HG03439 (cell line): ENCODE measurements at regions not wholly inside any gene's neighbourhood (a gene's known extent, or its start where the extent isn't known, plus 50 kb on each side); places are given as distances from the start of the nearest gene placed in this dataset.
"Not testable (repeated sequence)": the region's sequence is repeated elsewhere in the genome, so short reads cannot be mapped to it uniquely, and the experiment has no call there.

Experiments used
- ATAC-seq: cut with Tn5 transposase; IDR thresholded peaks from one replicate; pipeline ENCODE4 v1.9.1; 2021; ENCODE audit warnings: mild to moderate bottlenecking, moderate library complexity; ENCODE audit not compliant: unreplicated experiment

DNA sequence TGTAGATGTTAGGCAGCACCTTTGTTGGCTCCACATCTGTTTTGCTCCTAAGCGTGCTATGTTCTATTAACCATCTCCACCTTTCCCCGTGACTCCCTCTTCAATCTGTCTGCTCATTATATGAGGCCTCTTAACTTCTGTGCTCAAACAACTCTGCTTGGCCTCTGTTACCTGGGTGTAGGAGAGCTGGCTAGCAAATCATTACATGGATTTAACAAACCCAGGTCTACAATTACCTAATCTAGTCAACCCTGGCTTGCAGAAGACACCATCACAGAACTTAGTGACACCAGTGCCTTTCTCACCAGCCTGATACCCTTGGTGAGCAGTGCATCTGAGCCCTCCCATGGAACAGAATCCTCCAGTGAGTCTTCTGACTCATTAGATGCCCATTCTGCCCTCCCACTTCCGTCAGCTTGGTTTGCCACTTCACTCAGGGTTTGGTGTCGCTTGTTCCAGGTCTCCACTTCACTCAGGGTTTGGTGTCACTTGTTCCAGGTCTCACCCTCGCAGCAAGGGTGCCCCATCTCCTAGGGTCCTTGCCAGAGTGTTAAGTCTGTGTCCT is 92.0 kb upstream of the KIF26B start:
- ATAC-seq, result no peak

DNA sequence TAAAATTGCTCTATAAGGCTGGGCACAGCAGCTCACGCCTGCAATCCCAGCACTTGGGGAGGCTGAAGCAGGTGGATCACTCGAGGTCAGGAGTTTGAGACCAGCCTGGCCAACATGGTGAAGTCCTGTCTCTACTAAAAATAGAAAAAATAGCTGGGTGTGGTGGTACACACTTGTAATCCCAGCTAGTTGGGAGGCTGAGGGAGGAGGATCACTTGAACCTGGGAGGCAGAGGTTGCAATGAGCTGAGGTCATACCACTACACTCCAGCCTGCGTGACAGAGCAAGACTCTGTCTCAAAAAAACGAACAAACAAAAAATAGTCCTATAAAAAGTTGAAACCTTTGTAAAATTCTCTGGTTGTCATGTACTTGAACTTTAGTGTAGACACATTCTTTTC is 93.0 kb upstream of the KIF26B start:
- ATAC-seq, result not testable (repeated sequence)

DNA sequence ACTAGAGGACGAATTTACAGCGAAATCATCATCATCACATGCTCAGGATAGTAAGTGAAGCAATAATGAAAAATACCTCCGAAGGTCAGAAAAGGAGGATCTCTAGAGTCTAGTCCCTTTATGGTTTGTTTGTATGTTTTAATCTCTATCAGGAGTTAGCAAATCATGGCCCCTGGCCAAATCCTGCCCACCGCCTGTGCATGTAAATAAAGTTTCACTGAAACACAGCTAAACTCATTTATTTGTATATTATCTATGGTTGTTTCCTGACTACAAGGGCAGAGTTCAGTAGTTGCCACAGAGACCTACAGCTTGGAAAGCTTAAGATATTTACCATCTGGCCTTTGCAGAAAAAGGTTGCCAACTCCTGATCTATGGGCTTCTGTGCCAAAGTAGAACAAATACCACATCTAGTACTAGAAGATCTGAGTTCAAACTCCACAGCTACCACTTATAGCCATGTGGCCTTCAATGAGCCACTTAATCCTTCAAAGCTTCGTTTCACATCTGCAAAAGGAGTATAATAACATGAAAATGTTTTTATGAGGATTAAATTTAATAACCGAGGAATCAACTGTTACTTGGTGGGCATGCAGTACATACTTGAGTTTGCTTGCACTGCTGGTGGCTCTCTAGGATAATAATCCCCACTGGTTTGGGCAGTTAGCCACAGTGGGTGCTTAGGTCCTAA is 94.0 kb upstream of the KIF26B start:
- no peak for ATAC-seq

DNA sequence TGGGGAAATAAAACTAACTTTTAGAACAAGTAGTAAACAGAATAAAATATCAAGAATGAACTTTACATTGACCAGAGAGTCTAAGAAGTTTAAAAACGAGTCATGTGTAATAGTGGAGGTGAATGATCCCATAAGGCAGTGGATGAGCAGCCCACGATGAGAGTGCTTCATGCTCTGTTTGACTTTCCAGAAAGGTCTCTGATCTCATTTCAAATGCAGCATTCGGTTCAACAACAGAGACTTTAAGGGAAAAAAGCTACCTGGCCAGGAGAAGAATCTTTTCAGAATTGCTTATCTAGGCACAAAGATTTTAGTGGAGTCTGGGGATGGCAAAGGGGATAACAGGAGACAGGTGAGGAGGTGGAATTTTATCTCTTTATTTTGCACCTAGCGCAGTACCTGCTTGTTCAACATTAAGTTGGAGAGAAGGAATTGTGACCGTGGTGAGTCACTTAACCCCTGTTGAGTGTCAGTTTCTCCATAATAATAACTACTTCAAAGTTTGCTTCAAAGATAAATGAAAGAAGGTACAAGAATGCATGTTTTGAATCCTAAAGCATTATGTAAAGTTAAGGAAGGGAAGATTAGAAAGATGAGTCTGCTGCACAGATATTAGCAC is 94.9 kb upstream of the KIF26B start:
- no peak for ATAC-seq

DNA sequence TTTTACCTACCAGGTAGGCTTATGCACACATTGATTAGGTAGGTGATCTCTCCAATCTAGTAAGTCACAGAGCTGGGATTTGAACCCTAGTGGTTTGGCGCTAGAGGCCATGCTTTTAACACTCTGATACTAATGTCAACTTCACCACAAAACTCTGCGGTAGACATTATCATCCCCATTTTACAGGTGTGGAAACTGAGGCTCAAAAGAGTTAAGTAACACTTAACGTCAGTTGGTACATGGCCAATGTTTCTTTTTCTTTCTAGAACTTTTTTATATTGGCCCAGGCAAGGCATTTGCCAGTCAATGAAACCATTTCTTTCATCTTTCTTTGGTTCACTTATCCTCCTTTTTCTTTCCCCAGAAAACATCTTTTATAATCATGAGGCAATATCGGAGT is 95.9 kb upstream of the KIF26B start:
- ATAC-seq, result no peak

DNA sequence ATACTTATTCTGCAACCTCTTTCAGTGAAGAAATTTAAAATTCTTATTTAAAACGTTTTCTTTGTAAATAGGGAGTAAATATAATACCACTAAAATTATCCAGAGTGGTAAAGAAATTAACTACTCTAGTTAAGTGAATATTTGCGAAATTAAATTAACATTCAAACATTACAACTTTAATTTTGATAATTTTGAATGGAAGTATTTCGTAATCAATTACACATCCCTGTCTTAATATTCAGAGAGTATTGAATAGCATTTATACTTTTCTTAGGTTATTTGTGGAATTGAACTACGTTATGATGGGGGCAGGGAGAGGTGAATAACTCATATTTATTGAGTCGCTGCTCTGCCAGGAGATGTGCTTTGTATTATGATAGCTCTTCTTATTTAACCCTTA is 96.3 kb upstream of the KIF26B start:
- ATAC-seq, result no peak

DNA sequence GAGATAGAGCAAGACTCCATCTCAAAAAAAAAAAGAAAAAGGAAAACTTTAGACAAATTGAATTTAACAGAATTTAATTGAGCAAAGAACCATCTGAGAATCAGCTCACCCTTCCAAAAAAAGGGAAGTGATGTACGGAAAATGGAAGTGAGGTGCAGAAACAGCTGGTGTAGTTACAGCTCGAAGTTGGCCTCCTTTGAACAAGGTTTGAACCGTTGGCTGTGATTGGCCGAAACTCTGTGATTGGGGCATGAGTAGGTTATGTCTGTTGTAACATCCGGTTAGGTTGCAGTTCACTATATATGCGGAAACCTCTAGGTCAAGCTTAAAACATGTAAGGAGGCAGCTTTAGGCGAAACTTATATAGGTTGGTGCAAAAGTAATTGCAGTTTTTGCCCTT is 97.9 kb upstream of the KIF26B start:
- ATAC-seq, result no peak

DNA sequence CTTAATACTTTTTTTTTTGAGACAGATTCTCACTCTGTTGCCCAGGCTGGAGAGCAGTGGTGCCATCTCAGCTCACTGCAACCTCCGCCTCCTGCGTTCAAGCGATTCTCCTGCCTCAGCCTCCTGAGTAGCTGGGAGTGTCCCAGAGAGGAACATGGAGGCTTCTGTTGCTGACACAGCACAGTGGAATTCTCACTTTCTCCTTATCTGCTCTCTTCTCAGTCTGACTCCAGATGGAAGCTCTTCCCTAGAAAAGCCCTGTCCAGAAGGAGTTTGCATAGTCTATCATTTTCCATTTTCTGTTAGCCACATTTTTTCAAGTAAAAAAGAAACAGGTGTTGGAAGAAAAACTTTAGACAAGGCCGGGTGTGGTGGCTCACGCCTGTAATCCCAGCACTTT is 98.5 kb upstream of the KIF26B start:
- ATAC-seq, result not testable (repeated sequence)

DNA sequence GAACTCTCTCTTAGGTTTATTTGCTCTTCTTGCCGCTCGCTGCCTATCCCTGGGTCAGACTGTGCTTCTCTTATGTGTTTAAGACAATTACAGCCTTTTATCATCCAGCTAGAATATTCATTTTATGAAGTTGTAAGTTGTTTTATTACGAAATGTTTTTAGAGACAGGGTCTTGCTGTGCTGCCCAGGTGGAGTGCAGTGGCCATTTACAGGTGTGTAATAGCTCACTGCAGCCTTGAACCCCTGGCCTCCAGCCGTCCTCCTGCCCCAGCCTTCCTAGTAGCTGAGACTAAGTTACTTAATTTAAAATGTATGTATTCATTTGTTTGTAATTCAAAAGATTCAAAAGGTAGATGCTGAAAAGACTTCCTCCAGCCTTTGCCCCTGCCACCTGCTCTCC is 99.0 kb upstream of the KIF26B start:
- no peak for ATAC-seq

DNA sequence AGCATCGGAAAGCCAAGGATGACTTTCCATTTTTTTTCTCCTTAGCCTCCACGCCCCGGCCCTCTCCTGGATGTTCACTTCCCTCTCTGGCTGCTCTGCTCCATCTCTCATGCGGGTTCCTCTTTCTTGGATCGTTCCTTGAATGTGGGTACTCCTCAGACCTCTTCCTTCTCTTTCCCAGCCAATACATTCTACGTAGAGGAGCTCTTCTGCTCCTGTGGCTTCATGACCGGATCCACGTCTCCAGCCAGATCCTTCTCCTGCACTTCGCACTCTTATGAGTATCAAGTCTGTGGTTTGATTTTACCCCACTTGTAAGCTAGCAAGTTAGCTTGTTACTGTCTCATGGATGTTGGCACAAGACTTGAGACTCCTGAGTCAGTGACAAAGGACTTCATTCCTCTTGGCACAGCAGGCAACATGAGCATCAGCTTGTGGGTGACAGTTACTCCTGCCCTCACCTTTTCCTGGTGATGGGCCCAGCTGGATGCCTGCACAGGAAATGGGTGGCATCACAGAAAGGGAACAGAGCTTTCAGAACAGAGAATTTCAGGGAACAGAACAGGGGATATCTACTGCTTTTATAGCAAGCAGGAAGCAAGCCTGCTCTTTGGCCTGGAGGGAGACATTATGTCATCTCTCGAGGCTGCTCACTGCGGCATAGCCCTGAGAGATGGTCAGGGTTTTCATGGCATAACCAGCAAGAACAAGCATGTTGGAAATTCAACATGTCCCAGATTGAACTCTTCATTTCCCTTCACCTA is 100.1 kb upstream of the KIF26B start:
- no peak for ATAC-seq

DNA sequence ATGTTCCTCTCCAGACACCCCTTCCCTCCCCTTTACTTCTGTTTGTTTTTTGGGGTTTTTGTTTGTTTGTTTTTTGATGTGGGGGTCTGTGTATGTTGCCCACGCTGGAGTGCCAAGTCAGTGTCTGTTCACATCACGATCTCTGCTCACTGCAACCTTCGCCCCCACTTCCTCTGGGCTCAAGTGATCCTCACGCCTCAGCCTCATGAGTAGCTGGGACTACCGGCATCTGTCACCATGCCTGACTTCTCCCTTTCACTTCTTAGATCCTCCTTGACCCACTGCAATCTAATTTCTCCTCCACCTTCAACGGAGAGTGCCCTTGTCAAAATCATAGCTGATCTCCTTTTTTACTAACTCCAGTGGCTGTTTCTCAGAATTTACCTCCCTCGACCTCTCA is 100.7 kb upstream of the KIF26B start:
- ATAC-seq, result no peak

DNA sequence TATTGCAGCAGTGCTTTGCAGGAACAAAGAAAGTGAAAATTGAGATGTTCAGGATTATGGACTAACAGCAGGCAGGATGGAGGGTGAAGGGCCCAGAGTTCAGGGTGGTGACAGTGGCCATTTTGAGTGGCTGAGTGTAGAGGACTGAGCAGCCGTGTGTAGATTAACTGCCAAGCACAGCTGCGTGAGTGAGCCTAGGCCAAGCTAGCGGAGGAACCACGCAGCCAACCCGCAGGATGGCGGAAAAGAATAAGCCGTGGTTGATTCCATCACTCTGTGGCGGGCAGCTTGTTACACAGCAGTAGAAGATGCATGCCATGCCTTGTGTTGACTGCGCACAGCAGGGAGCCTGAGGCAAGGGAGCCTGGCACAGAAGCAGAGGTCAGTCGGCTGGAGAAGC is 102.5 kb upstream of the KIF26B start:
- ATAC-seq, result no peak

DNA sequence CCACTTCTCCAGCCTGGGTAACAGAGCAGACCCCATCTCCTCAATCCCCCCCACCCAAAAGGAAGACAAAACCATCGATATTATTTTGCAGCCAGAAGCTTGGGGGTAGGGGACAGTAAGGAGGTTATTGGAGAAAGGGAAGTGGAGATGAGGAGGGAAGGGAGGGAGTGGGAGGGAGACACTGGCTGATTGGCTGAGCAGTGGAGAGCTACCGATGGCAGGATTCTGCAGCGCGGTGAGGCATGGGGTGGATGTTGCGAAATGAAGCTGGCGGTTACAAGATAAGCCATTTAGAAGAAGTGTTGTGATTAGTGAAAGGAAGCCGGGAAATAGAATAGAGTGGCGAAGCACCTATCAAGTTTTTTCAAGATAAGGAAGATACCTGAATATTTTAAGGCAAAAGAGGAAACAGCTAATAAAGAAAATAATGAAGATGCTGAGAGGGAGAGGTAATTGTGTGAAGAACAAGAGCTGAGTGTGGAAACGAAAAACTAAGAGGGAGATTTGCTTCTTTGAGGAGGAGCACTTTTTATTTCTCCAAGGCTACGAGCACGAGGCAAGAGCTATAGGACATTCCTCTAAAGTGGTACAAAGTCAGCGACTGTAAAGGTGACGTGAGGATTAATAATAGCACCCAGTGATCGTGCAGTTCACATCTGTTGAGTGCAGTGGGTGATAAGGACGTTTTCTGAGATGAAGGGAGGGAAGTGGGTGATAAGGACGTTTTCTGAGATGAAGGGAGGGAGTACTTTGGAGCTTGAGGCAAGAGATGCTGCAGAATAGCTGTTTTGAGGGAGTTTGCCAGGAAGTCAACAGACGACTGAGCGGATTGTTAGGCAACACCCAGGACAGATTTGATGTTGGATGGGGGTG is 103.2 kb upstream of the KIF26B start:
- no peak for ATAC-seq

DNA sequence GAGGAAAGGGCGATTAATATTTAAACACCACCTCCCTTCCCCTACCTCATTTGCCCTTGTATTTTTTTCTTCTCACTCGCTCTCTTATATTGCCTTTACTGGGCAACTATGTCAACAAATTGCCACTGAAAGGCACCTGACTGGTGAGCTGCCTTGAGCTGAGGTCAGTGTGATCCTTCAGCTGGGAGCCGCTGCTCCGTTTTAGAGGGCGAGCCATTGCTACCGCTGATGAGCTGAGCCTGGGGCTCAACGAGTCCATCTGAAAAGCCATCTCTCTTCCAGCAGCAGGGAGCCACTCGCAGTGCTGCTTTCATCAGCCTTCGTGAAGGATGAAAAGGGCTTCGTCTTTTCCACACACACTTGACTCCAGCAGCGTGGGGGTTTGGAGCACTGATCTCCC is 108.0 kb upstream of the KIF26B start:
- no peak for ATAC-seq

DNA sequence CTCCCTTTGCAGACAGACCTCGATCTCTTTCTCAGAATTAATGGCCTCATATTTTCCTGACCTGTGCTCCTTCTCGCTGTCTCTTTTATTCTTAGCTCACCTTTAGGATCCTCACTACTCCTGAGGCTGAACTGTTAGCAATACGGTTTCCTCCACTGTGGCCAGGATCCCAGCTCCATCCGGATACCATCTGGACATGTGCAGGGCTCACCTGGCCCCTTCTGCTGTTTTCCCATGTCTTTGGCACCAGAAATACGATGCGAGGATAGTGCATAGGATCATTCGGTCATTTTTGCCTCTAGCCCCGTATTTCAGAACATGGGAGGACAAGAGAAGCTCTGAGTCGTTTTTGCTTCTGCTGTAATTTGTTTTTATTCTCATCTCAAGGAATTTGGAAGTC is 108.5 kb upstream of the KIF26B start:
- ATAC-seq, result no peak

DNA sequence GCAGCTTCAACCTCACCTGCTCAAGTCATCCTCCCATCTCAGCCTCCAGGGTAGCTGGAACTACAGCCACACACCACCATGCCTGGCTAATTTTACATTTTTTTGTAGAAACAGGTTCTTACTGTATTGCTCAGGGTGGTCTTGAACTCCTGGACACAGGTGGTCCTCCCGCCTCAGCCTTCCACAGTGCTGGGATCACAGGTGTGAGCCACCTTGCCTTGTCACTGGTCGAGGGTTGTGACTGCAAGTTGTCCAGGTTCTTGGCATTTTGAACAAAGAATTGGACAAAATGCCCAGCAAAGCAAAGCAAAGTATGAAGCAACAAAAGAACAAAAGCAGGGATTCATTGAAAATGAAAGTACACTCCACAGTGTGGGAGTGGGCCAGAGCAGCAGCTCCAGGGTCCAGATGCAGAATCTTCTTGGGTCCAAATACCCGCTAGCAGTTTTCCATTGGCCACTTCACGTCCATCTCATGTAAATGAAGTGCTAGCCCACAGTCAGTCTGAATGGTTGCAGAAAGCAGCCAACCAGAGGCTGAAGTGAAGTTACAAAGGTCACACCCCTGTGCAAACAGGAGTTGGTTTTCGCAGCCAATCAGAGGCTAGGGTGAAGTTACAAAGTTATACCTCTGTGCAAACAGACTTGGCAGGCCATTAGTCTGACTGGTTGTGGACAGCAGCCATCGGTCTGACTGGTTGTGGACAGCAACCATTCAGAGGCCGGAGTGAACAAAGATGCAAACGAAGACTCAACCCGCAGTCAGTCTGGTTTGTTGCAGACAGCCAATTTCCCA is 109.5 kb upstream of the KIF26B start:
- no peak for ATAC-seq

DNA sequence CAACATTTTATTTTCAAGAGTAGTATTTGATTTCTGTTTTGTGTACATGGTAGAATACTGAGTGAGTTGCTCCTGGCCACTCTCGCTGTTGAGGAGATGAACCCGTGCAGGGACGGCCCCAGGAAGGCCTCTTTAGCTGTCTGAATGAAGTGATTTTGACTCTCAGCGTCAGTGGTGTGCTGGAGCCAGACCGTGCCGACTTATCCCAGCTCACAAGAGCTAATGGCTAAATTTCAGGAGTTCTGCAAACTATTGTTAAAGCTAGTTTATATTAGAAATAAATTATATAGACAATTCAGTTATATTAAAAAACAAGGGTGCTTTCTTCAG is 111.2 kb upstream of the KIF26B start:
- no peak for ATAC-seq

DNA sequence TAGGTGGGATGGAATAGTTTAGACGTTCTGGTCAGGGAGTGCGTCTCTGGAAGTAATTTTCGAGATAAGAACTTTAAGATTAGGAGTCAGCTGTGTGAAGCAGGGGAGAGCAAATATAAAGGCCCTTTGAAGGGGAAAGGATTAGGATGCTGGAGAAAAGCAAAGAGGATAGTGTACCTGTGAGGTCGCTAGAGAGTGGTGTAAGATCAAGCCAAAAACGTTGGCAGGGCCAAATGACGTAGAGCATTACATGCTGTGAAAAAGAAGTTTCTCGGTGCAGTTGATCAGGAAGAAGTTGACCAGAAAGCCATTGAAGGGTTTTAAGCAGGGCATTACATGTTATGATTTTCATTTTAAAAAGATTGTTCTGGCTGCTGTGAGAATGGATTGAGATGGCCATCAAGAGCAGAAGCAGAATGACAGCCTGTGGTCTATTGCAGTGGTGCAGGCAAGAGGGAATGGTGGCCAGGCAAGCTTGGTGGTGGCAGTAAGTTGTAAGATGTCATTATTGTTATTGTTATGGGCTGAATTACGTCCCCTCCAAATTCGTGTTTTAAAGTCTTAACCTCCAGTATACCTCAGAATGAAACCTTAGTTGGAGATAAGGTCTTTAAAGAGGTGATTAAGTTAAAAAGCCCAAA is 113.6 kb upstream of the KIF26B start:
- ATAC-seq, result no peak

DNA sequence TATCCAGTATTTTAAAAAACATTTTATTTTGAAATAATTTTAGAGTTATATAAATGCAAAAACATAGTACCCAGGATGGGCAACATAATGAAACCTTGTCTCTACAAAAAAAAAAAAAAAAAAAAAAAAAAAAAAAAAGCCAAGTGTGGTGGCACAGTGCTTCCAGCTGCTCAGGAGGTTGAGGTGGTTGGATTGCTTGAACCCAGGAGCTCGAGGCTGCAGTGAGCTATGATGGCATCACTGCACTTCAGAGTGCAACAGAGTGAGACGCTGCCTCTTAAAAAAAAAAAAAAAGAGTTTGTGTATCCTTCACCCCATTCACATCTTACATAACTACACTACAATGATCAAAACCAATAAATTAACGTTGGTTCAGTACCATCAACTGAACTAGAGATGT is 115.6 kb upstream of the KIF26B start:
- ATAC-seq, result no peak

DNA sequence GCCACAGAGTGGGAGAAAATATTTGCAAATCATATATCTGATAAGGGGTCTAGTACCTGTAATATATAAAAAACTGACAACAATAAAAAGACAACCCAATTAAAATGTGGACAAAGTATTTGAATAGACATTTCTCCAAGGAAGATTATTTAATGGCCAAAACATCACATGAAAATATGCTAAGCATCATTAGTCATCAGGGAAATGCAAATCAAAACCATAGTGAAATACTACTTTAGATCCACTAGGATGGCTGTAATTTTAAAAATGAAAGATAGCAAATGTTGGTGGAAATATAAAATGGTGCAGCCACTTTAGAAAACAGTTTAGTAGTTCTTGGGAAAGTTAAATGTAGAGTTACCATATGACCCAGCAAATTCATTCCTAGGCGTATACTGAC is 118.7 kb upstream of the KIF26B start:
- ATAC-seq, result no peak
